HG03565 (cell line): ENCODE measurements at regions not wholly inside any gene's neighbourhood (a gene's known extent, or its start where the extent isn't known, plus 50 kb on each side); places are given as distances from the start of the nearest gene placed in this dataset.

Experiments
- ATAC-seq: cut with Tn5 transposase; IDR thresholded peaks from one replicate; pipeline ENCODE4 v1.9.1; 2021; ENCODE audit warnings: mild to moderate bottlenecking, moderate library complexity; ENCODE audit not compliant: unreplicated experiment

- ATAC-seq: no peak
Measured at GRCh38 chr15:46764851-46765250, 952.5 kb upstream of the SEMA6D start.

- ATAC-seq: no peak
Measured at GRCh38 chr15:46766021-46766420, 951.3 kb upstream of the SEMA6D start.

GRCh38 chr15:46768287-46768686, 949.0 kb upstream of the SEMA6D start:
- no peak for ATAC-seq

GRCh38 chr15:46773016-46773415, 944.3 kb upstream of the SEMA6D start:
- no peak for ATAC-seq

GRCh38 chr15:46778876-46779275, 938.4 kb upstream of the SEMA6D start:
- no peak for ATAC-seq

- no peak for ATAC-seq
Measured at GRCh38 chr15:46786590-46787285, 930.6 kb upstream of the SEMA6D start.

GRCh38 chr15:46795685-46796084, 921.6 kb upstream of the SEMA6D start:
- no peak for ATAC-seq

GRCh38 chr15:46808834-46809233, 908.5 kb upstream of the SEMA6D start:
- ATAC-seq: no peak

- ATAC-seq: no peak
Measured at GRCh38 chr15:46815240-46815639, 902.1 kb upstream of the SEMA6D start.

GRCh38 chr15:46815765-46816164, 901.5 kb upstream of the SEMA6D start:
- ATAC-seq: no peak

GRCh38 chr15:46848704-46849103, 868.6 kb upstream of the SEMA6D start:
- ATAC-seq: no peak

GRCh38 chr15:46853600-46853999, 863.7 kb upstream of the SEMA6D start:
- ATAC-seq: no peak

- ATAC-seq: no peak
Measured at GRCh38 chr15:46854564-46854963, 862.7 kb upstream of the SEMA6D start.

- no peak for ATAC-seq
Measured at GRCh38 chr15:46855388-46855787, 861.9 kb upstream of the SEMA6D start.

- ATAC-seq: no peak
Measured at GRCh38 chr15:46856839-46857502, 860.3 kb upstream of the SEMA6D start.

GRCh38 chr15:46858150-46858549, 859.2 kb upstream of the SEMA6D start:
- ATAC-seq: no peak

- no peak for ATAC-seq
Measured at GRCh38 chr15:46861796-46862195, 855.5 kb upstream of the SEMA6D start.

- ATAC-seq: no peak
Measured at GRCh38 chr15:46865155-46865554, 852.1 kb upstream of the SEMA6D start.

- no peak for ATAC-seq
Measured at GRCh38 chr15:46872286-46872980, 844.9 kb upstream of the SEMA6D start.

GRCh38 chr15:46872981-46873330, 844.3 kb upstream of the SEMA6D start:
- ATAC-seq: no peak

- ATAC-seq: no peak
Measured at GRCh38 chr15:46879032-46879770, 838.1 kb upstream of the SEMA6D start.
